ENCODE measurements at regions not wholly inside any gene's neighbourhood (a gene's known extent, or its start where the extent isn't known, plus 50 kb on each side); places are given as distances from the start of the nearest gene placed in this dataset.

- Histone ChIP-seq H3K27me3 (ENCODE audit: control insufficient read depth in 2 of 2, insufficient read depth in 2 of 2, low read length in 2 of 2) (peaks cover 5 to 14% of the 10 kb centered on the region in 2 experiments), H3K79me2 (ENCODE audit: control insufficient read depth, insufficient read depth, low read length) (no peaks in the 10 kb centered on the region), H3K9me3 (replicated peaks; ENCODE audit: control insufficient read depth, insufficient read depth, low read length) (no peaks in the 10 kb centered on the region), H3K4me2 (ENCODE audit: insufficient read depth, low read length) (no peak overlapping the region), H3K36me3 (ENCODE audit: control insufficient read depth in 2 of 2, extremely low read depth in 1 of 2, insufficient read depth in 2 of 2, low read length in 2 of 2) (no peaks in the 10 kb centered on the region), H2AFZ (ENCODE audit: low read depth, low read length) (no peak overlapping the region), H3K9me1 (replicated peaks; ENCODE audit: control insufficient read depth, extremely low read depth, insufficient read depth, low read length) (no peaks in the 10 kb centered on the region), H3K4me1 (ENCODE audit: control insufficient read depth, extremely low read depth, insufficient read depth, low read length) (no peaks in the 10 kb centered on the region), H3K27ac (ENCODE audit: insufficient read depth, low read depth, low read length) (no peak overlapping the region), H3K4me3 (replicated peaks in 1 of 3; ENCODE audit: insufficient read depth in 1 of 3, low read depth in 1 of 3, low read length in 3 of 3) (no peak overlapping the region), H4K20me1 (replicated peaks; ENCODE audit: control insufficient read depth, extremely low read depth, insufficient read depth, low read length) (no peaks in the 10 kb centered on the region), H3K9ac (replicated peaks; ENCODE audit: extremely low read depth, insufficient read depth, low read length) (no peak overlapping the region)
- ChIA-PET CTCF (no interaction called here), POLR2A (no interaction called here)
- no TSS peak for BruUV-seq (replicated peaks)
- intact Hi-C loops (cut with micrococcal nuclease) (no loop called here), dilution Hi-C loops (cut with MboI; ENCODE audit: extremely low pct_ligation_motif_present, low sequenced_read_pairs) (no loop called here)
- TF ChIP-seq MYC (IDR thresholded peaks at IDR 0.05; ENCODE audit: low read depth, low read length) (no peak), POLR2AphosphoS5 (IDR thresholded peaks at IDR 0.05; ENCODE audit: insufficient read depth, low read depth, low read length) (no peak), POLR2A (IDR thresholded peaks at IDR 0.05; ENCODE audit: low read depth, low read length) (no peak), GATA2 (IDR thresholded peaks at IDR 0.05; ENCODE audit: insufficient read depth, insufficient read length, low read depth, low read length) (no peak)
- no peak for DNase-seq (ENCODE audit: low read depth, low spot score)
- FAIRE-seq, result no peak
These were observed 329.1 kb upstream of the ROPN1 start for GRCh38 chr3:124320976-124321375.

GRCh38 chr3:124322309-124322880, 330.5 kb upstream of the ROPN1 start:
- no peaks in the 10 kb centered on the region for H3K36me3 ChIP-seq (ENCODE audit: control insufficient read depth in 2 of 2, extremely low read depth in 1 of 2, insufficient read depth in 2 of 2, low read length in 2 of 2)

More at GRCh38 chr3:124322309-124322880, 330.5 kb upstream of the ROPN1 start:
- ChIA-PET POLR2A (no interaction called here), CTCF (no interaction called here)
- intact Hi-C loops (cut with micrococcal nuclease) (no loop called here), dilution Hi-C loops (cut with MboI; ENCODE audit: extremely low pct_ligation_motif_present, low sequenced_read_pairs) (no loop called here)
- no peak overlapping the region for H3K4me2 ChIP-seq (ENCODE audit: insufficient read depth, low read length)
- no peaks in the 10 kb centered on the region for H4K20me1 ChIP-seq (replicated peaks; ENCODE audit: control insufficient read depth, extremely low read depth, insufficient read depth, low read length)
- H3K27ac ChIP-seq (ENCODE audit: insufficient read depth, low read depth, low read length), result no peak overlapping the region
- no peak overlapping the region for H3K9ac ChIP-seq (replicated peaks; ENCODE audit: extremely low read depth, insufficient read depth, low read length)
- H3K4me1 ChIP-seq (ENCODE audit: control insufficient read depth, extremely low read depth, insufficient read depth, low read length), result no peaks in the 10 kb centered on the region
- FAIRE-seq, result no peak
- no peaks in the 10 kb centered on the region for H3K9me3 ChIP-seq (replicated peaks; ENCODE audit: control insufficient read depth, insufficient read depth, low read length)
- no peak for TF ChIP-seq FOS (IDR thresholded peaks at IDR 0.05; ENCODE audit: borderline replicate concordance, insufficient read depth, low read length)
- no peak for TF ChIP-seq POLR2A (IDR thresholded peaks at IDR 0.05; ENCODE audit: low read depth, low read length)
- TF ChIP-seq JUN (IDR thresholded peaks at IDR 0.05; ENCODE audit: borderline replicate concordance, insufficient read depth, insufficient read length, low read depth), result no peak
- no peak overlapping the region for H3K4me3 ChIP-seq (replicated peaks in 1 of 3; ENCODE audit: insufficient read depth in 1 of 3, low read depth in 1 of 3, low read length in 3 of 3)
- peaks cover 5 to 14% of the 10 kb centered on the region in 2 experiments for H3K27me3 ChIP-seq (ENCODE audit: control insufficient read depth in 2 of 2, insufficient read depth in 2 of 2, low read length in 2 of 2)
- DNase-seq (ENCODE audit: low read depth, low spot score), result no peak
- H3K79me2 ChIP-seq (ENCODE audit: control insufficient read depth, insufficient read depth, low read length), result no peaks in the 10 kb centered on the region
- no peak overlapping the region for H2AFZ ChIP-seq (ENCODE audit: low read depth, low read length)
- no peaks in the 10 kb centered on the region for H3K9me1 ChIP-seq (replicated peaks; ENCODE audit: control insufficient read depth, extremely low read depth, insufficient read depth, low read length)
- BruUV-seq (replicated peaks), result no TSS peak
